ENCODE measurements at regions not wholly inside any gene's neighbourhood (a gene's known extent, or its start where the extent isn't known, plus 50 kb on each side); places are given as distances from the start of the nearest gene placed in this dataset.

GRCh38 chr18:56278421-56279003 is 359.9 kb downstream of the TXNL1 start:
- Histone ChIP-seq H3K27ac (no peak overlapping the region), H3K4me3 (no peak overlapping the region), H3K4me1 (no peaks in the 10 kb centered on the region), H3K9me3 (no peaks in the 10 kb centered on the region), H3K27me3 (no peaks in the 10 kb centered on the region), H3K36me3 (no peaks in the 10 kb centered on the region)
- 69 to 77% methylated on average over 6 of the region's 6 CpGs for WGBS, 2 donors
- DNase-seq: no peak
- intact Hi-C loops (cut with DNase I): no loop called here
- TF ChIP-seq POLR2AphosphoS5 (IDR thresholded peaks at IDR 0.05): no peak

GRCh38 chr18:56276466-56276865 is 361.9 kb downstream of the TXNL1 start:
- H3K4me1 ChIP-seq: no peaks in the 10 kb centered on the region
- H3K27me3 ChIP-seq: no peaks in the 10 kb centered on the region
- WGBS, 2 donors: 77 to 85% methylated on average over 3 of the region's 3 CpGs
- TF ChIP-seq POLR2A (IDR thresholded peaks at IDR 0.05): no peak
- no peak for TF ChIP-seq POLR2AphosphoS5 (IDR thresholded peaks at IDR 0.05)
- no peak for TF ChIP-seq CTCF (IDR thresholded peaks at IDR 0.05)
- TF ChIP-seq EP300 (IDR thresholded peaks at IDR 0.05): no peak
- no peaks in the 10 kb centered on the region for H3K36me3 ChIP-seq
- no peak overlapping the region for H3K27ac ChIP-seq
- no peak for DNase-seq
- no peaks in the 10 kb centered on the region for H3K9me3 ChIP-seq
- no peak overlapping the region for H3K4me3 ChIP-seq
- intact Hi-C loops (cut with DNase I): no loop called here

GRCh38 chr18:56273541-56274219 is 364.7 kb downstream of the TXNL1 start:
- WGBS, 2 donors: 63 to 77% methylated on average over 1 of the region's 1 CpG
- H3K9me3 ChIP-seq: no peaks in the 10 kb centered on the region
- H3K27me3 ChIP-seq: no peaks in the 10 kb centered on the region
- H3K27ac ChIP-seq: no peak overlapping the region
- DNase-seq: no peak
- H3K4me3 ChIP-seq: no peak overlapping the region
- TF ChIP-seq CTCF (IDR thresholded peaks at IDR 0.05) (no peak), POLR2AphosphoS5 (IDR thresholded peaks at IDR 0.05) (no peak), EP300 (IDR thresholded peaks at IDR 0.05) (no peak)
- no peaks in the 10 kb centered on the region for H3K4me1 ChIP-seq
- H3K36me3 ChIP-seq: no peaks in the 10 kb centered on the region
- intact Hi-C loops (cut with DNase I): no loop called here

GRCh38 chr18:56270671-56271250 is 367.6 kb downstream of the TXNL1 start:
- H3K36me3 ChIP-seq: no peaks in the 10 kb centered on the region
- intact Hi-C loops (cut with DNase I): no loop called here
- H3K4me3 ChIP-seq: no peak overlapping the region
- no peak overlapping the region for H3K27ac ChIP-seq
- TF ChIP-seq EP300 (IDR thresholded peaks at IDR 0.05): no peak
- no peak for TF ChIP-seq CTCF (IDR thresholded peaks at IDR 0.05)
- TF ChIP-seq POLR2A (IDR thresholded peaks at IDR 0.05): no peak
- H3K27me3 ChIP-seq: no peaks in the 10 kb centered on the region
- H3K4me1 ChIP-seq: no peaks in the 10 kb centered on the region
- no peaks in the 10 kb centered on the region for H3K9me3 ChIP-seq
- WGBS, 2 donors: 91 to 94% methylated on average over 1 of the region's 1 CpG
- DNase-seq: no peak

DNA sequence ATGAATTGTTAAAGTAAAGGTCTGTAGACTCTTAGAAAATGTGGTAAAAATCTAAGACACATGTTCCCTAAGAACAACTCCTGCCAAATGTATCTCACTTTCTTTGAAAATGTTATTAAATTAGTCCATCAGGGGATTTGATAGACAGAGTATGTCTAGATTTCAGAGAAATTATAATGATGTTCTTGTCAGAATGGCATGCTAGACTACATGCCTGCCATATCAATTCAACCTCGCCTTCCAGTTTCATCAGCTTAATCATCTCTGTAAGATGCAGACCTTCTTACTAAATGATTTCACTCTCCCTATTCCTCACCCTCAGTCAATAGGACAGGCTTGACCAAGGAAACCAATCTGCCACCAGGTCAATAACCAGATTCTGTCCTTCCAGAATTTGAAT is 368.4 kb downstream of the TXNL1 start:
- no peaks in the 10 kb centered on the region for H3K9me3 ChIP-seq
- H3K4me1 ChIP-seq: no peaks in the 10 kb centered on the region
- no peaks in the 10 kb centered on the region for H3K27me3 ChIP-seq
- intact Hi-C loops (cut with DNase I): no loop called here
- H3K4me3 ChIP-seq: no peak overlapping the region
- DNase-seq: no peak
- H3K36me3 ChIP-seq: no peaks in the 10 kb centered on the region
- TF ChIP-seq POLR2A (IDR thresholded peaks at IDR 0.05) (no peak), CTCF (IDR thresholded peaks at IDR 0.05) (no peak), EP300 (IDR thresholded peaks at IDR 0.05) (no peak), POLR2AphosphoS5 (IDR thresholded peaks at IDR 0.05) (no peak)
- 85 to 96% methylated on average over 1 of the region's 1 CpG for WGBS, 2 donors
- H3K27ac ChIP-seq: no peak overlapping the region

Data from sigmoid colon (tissue), 6 donors.